ENCODE measurements at regions not wholly inside any gene's neighbourhood (a gene's known extent, or its start where the extent isn't known, plus 50 kb on each side); places are given as distances from the start of the nearest gene placed in this dataset.

DNA sequence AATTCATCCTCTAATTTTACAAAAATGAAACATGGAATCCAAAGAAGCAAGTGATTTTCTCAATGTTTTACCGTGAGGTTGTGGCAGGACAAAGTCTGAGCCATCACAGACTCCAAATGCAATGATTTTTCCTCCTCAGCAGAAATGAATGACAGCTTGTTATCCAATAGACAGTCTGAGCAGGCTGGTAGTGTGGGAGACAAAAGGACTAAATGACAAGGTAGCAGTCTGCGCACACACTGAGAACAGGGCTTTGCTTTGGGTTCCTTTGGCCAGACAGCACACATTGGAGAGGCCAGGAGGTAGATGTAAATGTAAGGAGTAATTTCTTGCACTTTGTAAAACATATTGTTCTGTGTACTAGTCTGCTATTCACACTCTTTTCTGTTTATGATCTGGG is 50.3 kb upstream of the RGPD4 start:
- no peaks in the 10 kb centered on the region for H3K27me3 ChIP-seq (ENCODE audit: insufficient read depth, low read length)
- no peaks in the 10 kb centered on the region for H3K9me3 Mint-ChIP-seq
- no peak overlapping the region for H4K91ac ChIP-seq (ENCODE audit: insufficient read length, low read depth, low read length)
- H4K8ac ChIP-seq (replicated peaks; ENCODE audit: insufficient read length, low read depth, low read length), result no peak overlapping the region
- TF ChIP-seq CTCF (conservative IDR thresholded peaks at IDR 0.05), result no peak
- H3K79me1 ChIP-seq (ENCODE audit: insufficient read depth, low read depth, low read length, poor library complexity, severe bottlenecking), result no peaks in the 10 kb centered on the region
- H4K20me1 ChIP-seq (ENCODE audit: control insufficient read depth, insufficient read depth, insufficient read length), result no peaks in the 10 kb centered on the region
- H3K79me2 ChIP-seq (ENCODE audit: insufficient read depth, low read length), result no peaks in the 10 kb centered on the region
- H3K14ac ChIP-seq (ENCODE audit: insufficient read depth, low read length), result no peak overlapping the region
- no peaks in the 10 kb centered on the region for H3K23me2 ChIP-seq (ENCODE audit: insufficient read length, low read depth, low read length, poor library complexity, severe bottlenecking)
- H3K56ac ChIP-seq (ENCODE audit: insufficient read length, low read depth, low read length), result no peak overlapping the region
- no peak overlapping the region for H3K27ac Mint-ChIP-seq
- H3K4me3 Mint-ChIP-seq, result no peak overlapping the region
- no peak overlapping the region for H3T11ph ChIP-seq (ENCODE audit: low read length)
- no peak for DNase-seq
- H3K9me3 ChIP-seq (ENCODE audit: control insufficient read depth, low read depth, low read length), result no peaks in the 10 kb centered on the region
- H2AK5ac ChIP-seq (ENCODE audit: insufficient read length, low read length), result no peak overlapping the region
- no peak overlapping the region for H3K18ac ChIP-seq (ENCODE audit: insufficient read length, low read depth, low read length)
- H2BK5ac ChIP-seq (ENCODE audit: insufficient read length, low read length), result no peak overlapping the region
- no peak overlapping the region for H2BK120ac ChIP-seq (ENCODE audit: low read depth, low read length, poor library complexity, severe bottlenecking)
- no peak overlapping the region for H3K4me2 ChIP-seq (ENCODE audit: insufficient read depth, insufficient read length, low read length)
- peaks cover 2 to 4% of the 10 kb centered on the region in 2 experiments; a peak in 1 of 4 replicates for H3K4me1 Mint-ChIP-seq
- no peak overlapping the region for H3K23ac ChIP-seq (ENCODE audit: insufficient read length, low read depth, low read length)
- no peak overlapping the region for H2BK20ac ChIP-seq (ENCODE audit: low read depth, low read length, poor library complexity, severe bottlenecking)
- H2BK12ac ChIP-seq (ENCODE audit: insufficient read length, low read depth, low read length), result no peak overlapping the region
- H3K4me1 ChIP-seq (ENCODE audit: insufficient read depth, low read length), result no peaks in the 10 kb centered on the region
- no peak overlapping the region for H4K5ac ChIP-seq (ENCODE audit: insufficient read length, low read depth, low read length)
- no peaks in the 10 kb centered on the region; the same call in 1 of the 2 replicates for H3K27me3 Mint-ChIP-seq (ENCODE audit: low read depth)
- H3K4ac ChIP-seq (ENCODE audit: low read depth, low read length), result no peak overlapping the region
- H3K36me3 Mint-ChIP-seq (ENCODE audit: insufficient read depth in 1 of 3, low read depth in 3 of 3), result no peaks in the 10 kb centered on the region
- no peak overlapping the region for H3K9ac ChIP-seq (ENCODE audit: extremely low read depth, insufficient read length, low read length)
- H2BK15ac ChIP-seq (ENCODE audit: low read depth, low read length), result no peak overlapping the region; the same call in 1 of the 2 replicates
- whole genome bisulfite sequencing (ENCODE audit: extremely low coverage, insufficient read length, low lambda C conversion rate), result no CpG with 5 or more reads among the region's 2 CpGs
- H3K27ac ChIP-seq (ENCODE audit: insufficient read length, low read depth, low read length), result no peak overlapping the region
- H2AFZ ChIP-seq (ENCODE audit: low read length), result no peak overlapping the region

Data from H9 (cell line).